ENCODE measurements at regions not wholly inside any gene's neighbourhood (a gene's known extent, or its start where the extent isn't known, plus 50 kb on each side); places are given as distances from the start of the nearest gene placed in this dataset.
"Not testable (repeated sequence)": the region's sequence is repeated elsewhere in the genome, so short reads cannot be mapped to it uniquely, and the experiment has no call there.

DNA sequence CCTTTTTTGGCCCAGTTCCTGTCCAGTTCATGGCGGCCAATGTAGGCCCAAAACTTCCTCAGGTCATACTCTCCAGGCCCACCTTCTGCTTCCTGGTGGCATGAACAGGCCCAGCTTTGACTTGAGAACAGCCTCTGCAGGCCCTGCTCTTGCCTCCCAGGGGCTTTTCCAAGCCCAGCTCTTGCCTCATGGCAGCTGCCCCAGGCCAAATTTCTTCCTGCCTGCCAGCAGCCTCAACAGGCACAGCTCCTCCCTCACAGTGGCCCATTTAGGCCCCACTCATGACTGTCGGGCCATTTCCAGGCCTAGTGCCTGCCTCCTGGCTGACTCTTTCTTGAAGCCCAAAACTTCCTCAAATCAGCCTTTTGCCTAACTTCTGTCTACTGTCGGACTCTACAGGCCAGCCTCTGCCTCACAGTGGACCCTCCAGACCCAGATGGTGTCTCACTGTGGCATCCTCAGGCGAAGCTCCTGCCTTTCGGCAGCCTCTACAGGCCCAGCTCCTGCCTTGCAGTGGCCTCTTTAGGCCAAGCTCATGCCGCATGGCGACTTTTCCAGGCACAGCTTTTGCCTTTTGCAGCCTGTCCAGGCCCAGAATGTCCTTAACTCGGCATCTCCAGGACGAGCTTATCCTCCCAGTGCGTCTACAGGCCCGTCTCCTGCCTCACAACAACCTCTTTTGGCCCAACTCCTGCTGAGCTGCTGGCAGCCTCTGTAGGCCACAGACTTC is 53.7 kb upstream of the METTL14 start:
- peak overlapping the region in 4 of 10 donors; percentile 31 to 73 (median 50) for H3K27ac Mint-ChIP-seq
- ATAC-seq, H3K9me3 Mint-ChIP-seq, DNase-seq, H3K4me1 Mint-ChIP-seq, POLR2A ChIA-PET, H3K4me3 Mint-ChIP-seq, H3K27me3 Mint-ChIP-seq: not testable (repeated sequence)
- peaks cover 4 to 41% (median 4%) of the 10 kb centered on the region in 3 donors for H3K36me3 Mint-ChIP-seq

DNA sequence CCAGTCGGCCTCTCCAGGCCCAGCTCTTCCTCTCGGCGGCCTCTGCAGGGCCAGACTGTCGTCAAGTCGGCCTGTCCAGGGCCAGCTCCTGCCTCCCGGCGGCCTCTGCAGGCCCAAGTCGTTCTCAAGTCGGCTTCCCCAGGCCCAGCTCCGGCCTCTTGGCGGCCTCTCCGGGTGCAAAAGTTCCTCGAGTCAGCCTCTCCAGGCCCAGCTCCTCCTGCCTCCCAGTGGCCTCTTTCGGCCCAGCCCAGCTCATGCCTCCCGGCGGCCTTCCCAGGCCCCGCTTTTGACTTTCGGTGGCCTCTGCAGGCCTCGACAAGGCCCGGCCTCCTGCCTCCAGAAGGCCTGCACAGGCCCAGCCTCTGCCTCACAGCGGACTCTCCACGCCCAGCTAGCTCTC is 51.7 kb upstream of the METTL14 start:
- H3K4me1 Mint-ChIP-seq, H3K27ac Mint-ChIP-seq, POLR2A ChIA-PET, H3K9me3 Mint-ChIP-seq, DNase-seq, H3K4me3 Mint-ChIP-seq, H3K27me3 Mint-ChIP-seq, ATAC-seq: not testable (repeated sequence)
- peaks cover 4 to 39% (median 4%) of the 10 kb centered on the region in 3 donors for H3K36me3 Mint-ChIP-seq

DNA sequence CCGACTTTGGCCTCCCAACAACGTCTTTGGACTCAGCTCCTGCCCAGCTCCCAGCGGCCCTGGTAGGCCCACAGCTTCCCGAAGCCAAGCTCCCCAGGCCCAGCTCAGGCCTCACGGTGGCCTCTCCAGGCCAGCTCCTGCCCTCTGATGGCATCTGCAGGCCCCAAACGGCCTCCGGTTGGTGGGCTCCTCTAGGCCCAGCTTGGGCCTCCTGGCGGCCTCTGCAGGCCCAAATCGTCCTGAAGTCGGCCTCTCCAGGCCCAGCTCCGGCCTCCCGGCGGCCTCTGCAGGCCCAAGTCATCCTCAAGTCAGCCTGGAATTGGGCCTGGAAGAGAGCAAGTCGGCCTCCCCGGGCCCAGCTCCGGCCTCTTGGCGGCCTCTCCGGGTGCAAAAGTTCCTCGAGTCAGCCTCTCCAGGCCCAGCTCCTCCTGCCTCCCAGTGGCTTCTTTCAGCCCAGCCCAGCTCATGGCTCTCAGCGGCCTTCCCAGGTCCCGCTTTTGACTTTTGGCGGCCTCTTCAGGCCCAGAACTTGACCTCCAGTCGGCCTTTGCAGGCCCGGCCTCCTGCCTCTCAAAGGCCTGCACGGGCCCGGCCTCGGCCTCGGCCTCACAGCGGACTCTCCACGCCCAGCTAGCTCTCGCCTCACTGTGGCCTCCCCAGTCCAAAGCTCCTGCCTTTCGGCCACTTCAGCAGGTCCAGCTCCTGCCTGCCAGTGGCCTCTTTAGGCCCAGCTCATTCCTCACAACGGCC is 50.9 kb upstream of the METTL14 start:
- POLR2A ChIA-PET, ATAC-seq, DNase-seq, H3K27ac Mint-ChIP-seq, H3K4me3 Mint-ChIP-seq, H3K4me1 Mint-ChIP-seq, H3K9me3 Mint-ChIP-seq, H3K27me3 Mint-ChIP-seq: not testable (repeated sequence)
- peaks cover 4 to 33% (median 4%) of the 10 kb centered on the region in 3 donors for H3K36me3 Mint-ChIP-seq

Data from naive thymus-derived CD8-positive, alpha-beta T cell (primary cell).